SK-N-SH (cell line): ENCODE measurements at regions not wholly inside any gene's neighbourhood (a gene's known extent, or its start where the extent isn't known, plus 50 kb on each side); places are given as distances from the start of the nearest gene placed in this dataset.

Experiments used
- CTCF ChIA-PET: fragments of 300-600, 350-600 bp; formaldehyde crosslinking; extraction: SDS; loops from one replicate; lab custom pipeline; 2021; lab: Yijun Ruan, JAX
- POLR2A ChIA-PET: fragments of 350-600 bp; sonication (Branson Sonifier 250); formaldehyde crosslinking; extraction: SDS; loops from one replicate; lab custom pipeline; 2020; ENCODE audit warnings: antibody characterized with exemption, inconsistent platforms; lab: Yijun Ruan, JAX
- DNase-seq: peaks from one replicate; pipeline ENCODE4 v3.0.0; 2012
- H2AFZ ChIP-seq: fragments of 200-600 bp; sonication (generic); 2 replicates; pipeline ENCODE4 v1.8.1; 2016; ENCODE audit warnings: antibody characterized with exemption, mild to moderate bottlenecking, low read depth
- H3F3A ChIP-seq: fragments of 200-600 bp; sonication (generic); replicated peaks from 2 replicates; pipeline ENCODE3; 2016; ENCODE audit warnings: antibody characterized with exemption, mild to moderate bottlenecking; ENCODE audit not compliant: insufficient read depth
- H3K27ac ChIP-seq, 2 experiments: fragments of 200-500 bp in 1 of 2; fragments of 200-600 bp in 1 of 2; sonication (Bioruptor generic) in 1 of 2; sonication (generic), shearing (Covaris generic) in 1 of 2; 2 replicates each; pipeline versions ENCODE4 v1.5.1 to v1.6.1; 2014 to 2016; ENCODE audit warnings: low read depth in 2 of 2, inconsistent platforms in 1 of 2, low read length in 1 of 2, mild to moderate bottlenecking in 1 of 2, mixed read lengths in 1 of 2
- H3K27me3 ChIP-seq: fragments of 200-600 bp; sonication (generic), shearing (Covaris generic); 2 replicates; pipeline ENCODE4 v1.6.1; 2016; ENCODE audit warnings: mixed run types; ENCODE audit not compliant: insufficient read depth
- H3K36me3 ChIP-seq, 2 experiments: fragments of 200-500 bp in 1 of 2; fragments of 200-600 bp in 1 of 2; sonication (Bioruptor generic) in 1 of 2; sonication (generic) in 1 of 2; replicated peaks in 1 of 2; 2 replicates each; pipeline versions ENCODE3 to v1.5.1; 2014 to 2016; ENCODE audit warnings: low read length in 1 of 2, mild to moderate bottlenecking in 1 of 2; ENCODE audit not compliant: insufficient read depth in 2 of 2, control insufficient read depth in 1 of 2
- H3K4me1 ChIP-seq, 2 experiments: fragments of 200-500 bp in 1 of 2; fragments of 200-600 bp in 1 of 2; sonication (Bioruptor generic) in 1 of 2; sonication (generic), shearing (Covaris generic) in 1 of 2; 2 replicates each; pipeline versions ENCODE4 v1.5.1 to v1.6.1; 2014 to 2016; ENCODE audit warnings: low read depth in 1 of 2, low read length in 1 of 2, mixed run types in 1 of 2; ENCODE audit not compliant: insufficient read depth in 2 of 2, control insufficient read depth in 1 of 2
- H3K4me2 ChIP-seq: fragments of 200-600 bp; sonication (generic), shearing (Covaris generic); 2 replicates; pipeline ENCODE4 v1.6.1; 2017; ENCODE audit warnings: mixed run types
- H3K4me3 ChIP-seq, 2 experiments: fragments of 200-500 bp in 1 of 2; fragments of 200-600 bp in 1 of 2; sonication (Bioruptor generic) in 1 of 2; sonication (generic), shearing (Covaris generic) in 1 of 2; 2 replicates each; pipeline versions ENCODE4 v1.5.1 to v1.8.1; 2014 to 2016; ENCODE audit warnings: low read depth in 2 of 2, inconsistent platforms in 1 of 2, low read length in 1 of 2, mild to moderate bottlenecking in 1 of 2, mixed read lengths in 1 of 2, moderate library complexity in 1 of 2
- H3K79me2 ChIP-seq: fragments of 200-600 bp; sonication (generic); 2 replicates; pipeline ENCODE4 v1.8.1; 2017; ENCODE audit warnings: mild to moderate bottlenecking; ENCODE audit not compliant: insufficient read depth
- H3K9ac ChIP-seq: fragments of 200-600 bp; sonication (generic); 2 replicates; pipeline ENCODE4 v1.6.1; 2017; ENCODE audit warnings: mixed run types
- H3K9me2 ChIP-seq: fragments of 200-600 bp; sonication (generic); 2 replicates; pipeline ENCODE4 v1.6.1; 2017; ENCODE audit warnings: mixed run types
- H3K9me3 ChIP-seq: fragments of 200-600 bp; sonication (generic); 2 replicates; pipeline ENCODE4 v1.6.1; 2017; ENCODE audit warnings: mixed run types, mild to moderate bottlenecking, moderate library complexity
- H4K20me1 ChIP-seq: fragments of 200-600 bp; sonication (generic); 2 replicates; pipeline ENCODE4 v1.6.1; 2017; ENCODE audit warnings: mild to moderate bottlenecking, mixed run types; ENCODE audit not compliant: insufficient read depth
- CTCF ChIP-seq: fragments of 200-600 bp; sonication (generic); IDR thresholded peaks from 2 replicates; pipeline ENCODE4 v1.6.1; 2017; ENCODE audit warnings: antibody characterized with exemption, mild to moderate bottlenecking, moderate library complexity
- ELF1 ChIP-seq: IDR thresholded peaks from 2 replicates; pipeline ENCODE4 v1.4.0; 2012
- EP300 ChIP-seq, 2 experiments: IDR thresholded peaks; 2 replicates each; pipeline versions ENCODE4 v1.4.0 to v1.6.1; 2012; ENCODE audit warnings: borderline replicate concordance in 1 of 2, low read depth in 1 of 2, low read length in 1 of 2
- EZH2phosphoT487 ChIP-seq: fragments of 200-600 bp; sonication (generic); IDR thresholded peaks from 2 replicates; pipeline ENCODE4 v1.6.1; 2017; ENCODE audit warnings: low read depth, mixed run types, mild to moderate bottlenecking, antibody characterized with exemption, moderate library complexity, borderline replicate concordance
- FOXJ3 ChIP-seq: sonication (generic); formaldehyde crosslinking; IDR thresholded peaks from 2 replicates; pipeline ENCODE4 v1.5.1; 2020; ENCODE audit warnings: mild to moderate bottlenecking, missing genetic modification reagents
- FOXM1 ChIP-seq: IDR thresholded peaks from 2 replicates; pipeline ENCODE4 v1.4.0; 2012; ENCODE audit warnings: low read depth, mild to moderate bottlenecking
- GATA2 ChIP-seq: sonication (generic); formaldehyde crosslinking; IDR thresholded peaks from 2 replicates; pipeline ENCODE4 v1.5.0; 2020; ENCODE audit warnings: mild to moderate bottlenecking, missing genetic modification reagents
- JUND ChIP-seq: IDR thresholded peaks from 2 replicates; pipeline ENCODE4 v1.4.0; 2012
- NRF1 ChIP-seq: IDR thresholded peaks from 2 replicates; pipeline ENCODE4 v1.6.1; 2012; ENCODE audit warnings: low read depth, mild to moderate bottlenecking, low read length
- PBX3 ChIP-seq: IDR thresholded peaks from 2 replicates; pipeline ENCODE4; 2012
- RFX5 ChIP-seq: IDR thresholded peaks from 2 replicates; pipeline ENCODE4 v1.6.1; 2012; ENCODE audit warnings: mild to moderate bottlenecking, improper control_type of control experiment, low read length
- SIN3A ChIP-seq: IDR thresholded peaks from 2 replicates; pipeline ENCODE4 v1.6.1; 2012; ENCODE audit warnings: low read depth, mild to moderate bottlenecking, low read length, moderate library complexity, borderline replicate concordance
- SMC3 ChIP-seq: IDR thresholded peaks from 2 replicates; pipeline ENCODE4 v1.6.1; 2012; ENCODE audit warnings: low read depth, low read length, improper control_type of control experiment
- TAF1 ChIP-seq: IDR thresholded peaks from 2 replicates; pipeline ENCODE4 v1.6.1; 2012; ENCODE audit warnings: low read depth, mild to moderate bottlenecking, low read length, moderate library complexity, borderline replicate concordance
- TCF12 ChIP-seq: IDR thresholded peaks from 2 replicates; pipeline ENCODE4 v1.4.0; 2012
- ZBTB33 ChIP-seq: IDR thresholded peaks from 2 replicates; pipeline ENCODE4 v1.4.0; 2012; ENCODE audit warnings: low read depth, borderline replicate concordance
- WGBS: methylation state at CpG from one replicate; pipeline ENCODE4 v1.1.6; 2017; ENCODE audit warnings: low lambda C conversion rate; 5-methylcytosine and 5-hydroxymethylcytosine counted together
- TF ChIP-seq, protein P1 (sequence below): fragments of 150-350 bp; IDR thresholded peaks from 2 replicates; pipeline ENCODE4 v1.6.1; 2017; ENCODE audit warnings: antibody characterized with exemption, low read length, low read depth, borderline replicate concordance

- Histone ChIP-seq H3K79me2 (no peaks in the 10 kb centered on the region), H3K4me3 (no peak overlapping the region), H2AFZ (no peak overlapping the region), H3K4me2 (no peak overlapping the region), H3K27ac (no peak overlapping the region), H3K9me3 (no peaks in the 10 kb centered on the region), H4K20me1 (no peaks in the 10 kb centered on the region), H3F3A (no peaks in the 10 kb centered on the region), H3K27me3 (no peaks in the 10 kb centered on the region), H3K36me3 (no peaks in the 10 kb centered on the region), H3K4me1 (no peaks in the 10 kb centered on the region), H3K9me2 (no peaks in the 10 kb centered on the region), H3K9ac (no peak overlapping the region)
- no peak for TF ChIP-seq JUND
- CTCF ChIA-PET = no interaction called here
- POLR2A ChIA-PET = no interaction called here
- DNase-seq = no peak
Measured at GRCh38 chr2:153739394-153739793, 132.3 kb upstream of the GALNT13 start.

DNA sequence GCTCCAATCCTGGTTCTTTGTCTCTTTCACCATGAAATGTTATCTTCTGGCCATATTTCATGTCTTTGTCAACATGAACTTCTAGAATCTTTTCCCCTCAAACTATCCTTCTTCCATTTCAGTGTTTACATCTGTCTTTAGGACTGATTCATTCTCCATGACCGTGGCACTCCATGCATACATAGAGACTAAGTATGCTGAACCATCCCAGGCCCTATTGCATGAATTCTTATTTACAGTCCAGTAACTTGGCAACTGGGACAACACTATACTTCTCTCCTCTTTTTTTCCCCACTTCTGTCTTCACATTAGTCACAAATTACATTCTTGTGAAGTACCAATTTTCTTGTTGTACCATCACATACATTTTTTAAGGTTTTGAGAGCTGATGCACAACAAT lies 109.8 kb upstream of the GALNT13 start:
- ChIA-PET POLR2A (no interaction called here), CTCF (no interaction called here)
- Histone ChIP-seq H3F3A (no peaks in the 10 kb centered on the region), H3K27ac (no peak overlapping the region), H3K4me2 (no peak overlapping the region), H3K27me3 (no peaks in the 10 kb centered on the region), H3K4me3 (no peak overlapping the region), H2AFZ (no peak overlapping the region), H3K79me2 (no peaks in the 10 kb centered on the region), H3K9me3 (peaks cover 14% of the 10 kb centered on the region; the same call in 1 of the 2 replicates), H4K20me1 (no peaks in the 10 kb centered on the region), H3K36me3 (no peaks in the 10 kb centered on the region), H3K9ac (no peak overlapping the region), H3K4me1 (no peaks in the 10 kb centered on the region), H3K9me2 (no peaks in the 10 kb centered on the region)
- DNase-seq = no peak
- WGBS = 0% methylated on average over 1 of the region's 1 CpG
- TF ChIP-seq FOXM1 (no peak), GATA2 (CRISPR knock-in tag) (no peak), TAF1 (no peak)
- TF ChIP-seq, protein P1, sequence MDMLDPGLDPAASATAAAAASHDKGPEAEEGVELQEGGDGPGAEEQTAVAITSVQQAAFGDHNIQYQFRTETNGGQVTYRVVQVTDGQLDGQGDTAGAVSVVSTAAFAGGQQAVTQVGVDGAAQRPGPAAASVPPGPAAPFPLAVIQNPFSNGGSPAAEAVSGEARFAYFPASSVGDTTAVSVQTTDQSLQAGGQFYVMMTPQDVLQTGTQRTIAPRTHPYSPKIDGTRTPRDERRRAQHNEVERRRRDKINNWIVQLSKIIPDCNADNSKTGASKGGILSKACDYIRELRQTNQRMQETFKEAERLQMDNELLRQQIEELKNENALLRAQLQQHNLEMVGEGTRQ = no peak

DNA sequence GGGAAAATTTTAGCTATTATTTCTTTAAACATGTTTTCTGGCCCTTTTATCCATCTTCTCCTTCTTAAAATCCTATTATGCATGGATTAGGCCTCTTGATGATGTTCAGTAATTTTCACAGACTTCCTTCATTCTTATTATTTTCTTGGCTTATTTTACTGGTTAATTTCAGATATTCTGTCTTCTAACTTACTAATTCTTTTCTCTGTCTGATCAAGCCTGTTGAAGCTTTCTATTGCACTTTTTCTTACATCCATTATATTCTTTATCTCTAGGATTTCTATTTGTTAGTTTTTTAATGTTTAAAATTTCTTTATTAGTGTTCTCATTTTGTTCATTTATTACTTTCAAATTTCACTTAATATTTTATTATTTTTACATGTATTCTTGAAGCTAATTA lies 105.3 kb upstream of the GALNT13 start:
- Histone ChIP-seq H3K4me1 (no peaks in the 10 kb centered on the region), H3K27ac (no peak overlapping the region), H3K27me3 (no peaks in the 10 kb centered on the region), H3K79me2 (no peaks in the 10 kb centered on the region), H3K9me2 (no peaks in the 10 kb centered on the region), H4K20me1 (no peaks in the 10 kb centered on the region), H3K4me2 (no peak overlapping the region), H3F3A (no peaks in the 10 kb centered on the region), H3K9me3 (peaks cover 8% of the 10 kb centered on the region; the same call in 1 of the 2 replicates), H2AFZ (no peak overlapping the region), H3K4me3 (no peak overlapping the region), H3K9ac (no peak overlapping the region), H3K36me3 (no peaks in the 10 kb centered on the region)
- POLR2A ChIA-PET = no interaction called here
- DNase-seq = no peak
- CTCF ChIA-PET = no interaction called here
- no peak for TF ChIP-seq NRF1
- TF ChIP-seq ZBTB33 = no peak
- no peak for TF ChIP-seq EZH2phosphoT487
- TF ChIP-seq ELF1 = no peak
- no peak for TF ChIP-seq CTCF
- no peak for TF ChIP-seq RFX5
- TF ChIP-seq TCF12 = no peak
- TF ChIP-seq PBX3 = no peak
- no peak for TF ChIP-seq FOXJ3 (CRISPR knock-in tag)
- TF ChIP-seq EP300 (IDR thresholded peaks at IDR 0.05; ENCODE audit: borderline replicate concordance in 1 of 2, low read depth in 1 of 2, low read length in 1 of 2) = no peak
- TF ChIP-seq, protein P1 = no peak
- no peak for TF ChIP-seq SIN3A
- no peak for TF ChIP-seq SMC3
